Astrocyte of the hippocampus (primary cell): ENCODE measurements at regions not wholly inside any gene's neighbourhood (a gene's known extent, or its start where the extent isn't known, plus 50 kb on each side); places are given as distances from the start of the nearest gene placed in this dataset.

Source experiments
- DNase-seq: peaks from one replicate; pipeline ENCODE4 v3.0.0; 2011; ENCODE audit warnings: low read depth, low spot score

- no peak for DNase-seq
Measured at GRCh38 chr11:64456509-64457320, 97.8 kb downstream of the RPS6KA4 start.

- DNase-seq = no peak
Measured at GRCh38 chr11:64457416-64458010, 98.2 kb upstream of the SLC22A11 start.

- no peak for DNase-seq
Measured at GRCh38 chr11:64458997-64459396, 96.7 kb upstream of the SLC22A11 start.

GRCh38 chr11:64459609-64460008 lies 96.1 kb upstream of the SLC22A11 start:
- DNase-seq = no peak

- DNase-seq = no peak
Measured at GRCh38 chr11:64461081-64461480, 94.7 kb upstream of the SLC22A11 start.

- DNase-seq = no peak
Measured at GRCh38 chr11:64466115-64466718, 89.5 kb upstream of the SLC22A11 start.

- no peak for DNase-seq
Measured at GRCh38 chr11:64469288-64469687, 86.5 kb upstream of the SLC22A11 start.

GRCh38 chr11:64472593-64473455 lies 82.9 kb upstream of the SLC22A11 start:
- DNase-seq = peak; percentile 44

- DNase-seq = no peak
Measured at GRCh38 chr11:64474680-64475079, 81.1 kb upstream of the SLC22A11 start.

- no peak for DNase-seq
Measured at GRCh38 chr11:64475145-64475544, 80.6 kb upstream of the SLC22A11 start.

- no peak for DNase-seq
Measured at GRCh38 chr11:64476881-64477280, 78.9 kb upstream of the SLC22A11 start.

- no peak for DNase-seq
Measured at GRCh38 chr11:64477675-64478074, 78.1 kb upstream of the SLC22A11 start.

- DNase-seq = no peak
Measured at GRCh38 chr11:64482588-64482987, 73.2 kb upstream of the SLC22A11 start.

- peak; percentile 14 for DNase-seq
Measured at GRCh38 chr11:64484191-64485022, 71.3 kb upstream of the SLC22A11 start.

GRCh38 chr11:64485074-64485473 lies 70.7 kb upstream of the SLC22A11 start:
- DNase-seq = no peak

GRCh38 chr11:64489831-64490441 lies 65.8 kb upstream of the SLC22A11 start:
- DNase-seq = peak; percentile 33

GRCh38 chr11:64490562-64491216 lies 65.1 kb upstream of the SLC22A11 start:
- DNase-seq = no peak

GRCh38 chr11:64492561-64492960 lies 63.2 kb upstream of the SLC22A11 start:
- no peak for DNase-seq

- no peak for DNase-seq
Measured at GRCh38 chr11:64498136-64498535, 57.6 kb upstream of the SLC22A11 start.
